ENCODE measurements at regions not wholly inside any gene's neighbourhood (a gene's known extent, or its start where the extent isn't known, plus 50 kb on each side); places are given as distances from the start of the nearest gene placed in this dataset.

DNA sequence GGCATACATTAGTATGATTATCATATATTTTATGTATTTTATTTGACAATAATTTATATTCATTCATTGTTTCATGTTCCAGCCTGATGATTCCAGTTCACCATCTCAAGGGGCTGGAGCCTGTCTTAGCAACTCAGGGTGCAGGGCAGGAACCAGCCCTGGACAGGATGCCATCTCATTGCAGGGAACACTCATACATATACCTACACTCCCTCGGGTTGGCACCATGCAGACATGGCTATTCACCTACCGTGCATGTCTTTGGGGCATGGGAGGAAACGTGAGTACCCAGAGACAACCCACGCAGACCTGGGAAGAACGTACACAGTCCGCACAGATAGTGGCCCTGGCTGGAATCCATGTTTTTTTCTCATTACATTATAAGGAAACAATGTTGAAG lies 151.0 kb upstream of the ZNF536 start:
- TF ChIP-seq, protein P1, sequence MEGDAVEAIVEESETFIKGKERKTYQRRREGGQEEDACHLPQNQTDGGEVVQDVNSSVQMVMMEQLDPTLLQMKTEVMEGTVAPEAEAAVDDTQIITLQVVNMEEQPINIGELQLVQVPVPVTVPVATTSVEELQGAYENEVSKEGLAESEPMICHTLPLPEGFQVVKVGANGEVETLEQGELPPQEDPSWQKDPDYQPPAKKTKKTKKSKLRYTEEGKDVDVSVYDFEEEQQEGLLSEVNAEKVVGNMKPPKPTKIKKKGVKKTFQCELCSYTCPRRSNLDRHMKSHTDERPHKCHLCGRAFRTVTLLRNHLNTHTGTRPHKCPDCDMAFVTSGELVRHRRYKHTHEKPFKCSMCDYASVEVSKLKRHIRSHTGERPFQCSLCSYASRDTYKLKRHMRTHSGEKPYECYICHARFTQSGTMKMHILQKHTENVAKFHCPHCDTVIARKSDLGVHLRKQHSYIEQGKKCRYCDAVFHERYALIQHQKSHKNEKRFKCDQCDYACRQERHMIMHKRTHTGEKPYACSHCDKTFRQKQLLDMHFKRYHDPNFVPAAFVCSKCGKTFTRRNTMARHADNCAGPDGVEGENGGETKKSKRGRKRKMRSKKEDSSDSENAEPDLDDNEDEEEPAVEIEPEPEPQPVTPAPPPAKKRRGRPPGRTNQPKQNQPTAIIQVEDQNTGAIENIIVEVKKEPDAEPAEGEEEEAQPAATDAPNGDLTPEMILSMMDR (IDR thresholded peaks at IDR 0.05 in 4 of 5, conservative IDR thresholded peaks at IDR 0.05 in 1 of 5): no peak
- TF ChIP-seq POLR2A (IDR thresholded peaks at IDR 0.05): no peak

Data from gastrocnemius medialis (tissue), 4 donors.